H9 (cell line): ENCODE measurements at regions not wholly inside any gene's neighbourhood (a gene's known extent, or its start where the extent isn't known, plus 50 kb on each side); places are given as distances from the start of the nearest gene placed in this dataset.

Experiments used
- DNase-seq: peaks from one replicate; pipeline ENCODE4 v3.0.0-alpha.2; 2017
- H2AFZ ChIP-seq: one replicate; pipeline ENCODE4 v1.6.1; 2013; ENCODE audit warnings: mild to moderate bottlenecking, low read length, control low read depth, moderate library complexity
- H2AK5ac ChIP-seq: 2 replicates; pipeline ENCODE4 v1.6.1; 2013; ENCODE audit warnings: low read length, control low read depth, mixed read lengths; ENCODE audit not compliant: insufficient read length
- H2BK120ac ChIP-seq: one replicate; pipeline ENCODE4 v1.6.1; 2013; ENCODE audit warnings: low read depth, mild to moderate bottlenecking, low read length, control low read depth, inconsistent platforms; ENCODE audit not compliant: poor library complexity, severe bottlenecking
- H2BK12ac ChIP-seq: 2 replicates; pipeline ENCODE4 v1.6.1; 2013; ENCODE audit warnings: low read length, control low read depth, mixed read lengths, low read depth; ENCODE audit not compliant: insufficient read length
- H2BK15ac ChIP-seq: 2 replicates; pipeline ENCODE4 v1.6.1; 2013; ENCODE audit warnings: low read depth, low read length, control low read depth
- H2BK20ac ChIP-seq: one replicate; pipeline ENCODE4 v1.6.1; 2013; ENCODE audit warnings: low read depth, mild to moderate bottlenecking, low read length, control low read depth, inconsistent platforms; ENCODE audit not compliant: poor library complexity, severe bottlenecking
- H2BK5ac ChIP-seq: 2 replicates; pipeline ENCODE4 v1.6.1; 2013; ENCODE audit warnings: low read length, control low read depth, mixed read lengths; ENCODE audit not compliant: insufficient read length
- H3K14ac ChIP-seq: 2 replicates; pipeline ENCODE4 v1.6.1; 2013; ENCODE audit warnings: low read length, control low read depth; ENCODE audit not compliant: insufficient read depth
- H3K18ac ChIP-seq: 2 replicates; pipeline ENCODE4 v1.6.1; 2013; ENCODE audit warnings: low read depth, mild to moderate bottlenecking, mixed read lengths, low read length, control low read depth; ENCODE audit not compliant: insufficient read length
- H3K23ac ChIP-seq: 2 replicates; pipeline ENCODE4 v1.6.1; 2013; ENCODE audit warnings: low read length, control low read depth, mixed read lengths, low read depth; ENCODE audit not compliant: insufficient read length
- H3K23me2 ChIP-seq: 2 replicates; pipeline ENCODE4 v1.6.1; 2013; ENCODE audit warnings: low read depth, mild to moderate bottlenecking, mixed read lengths, low read length, control low read depth; ENCODE audit not compliant: insufficient read length, poor library complexity, severe bottlenecking
- H3K27ac ChIP-seq: 2 replicates; pipeline ENCODE4 v1.5.1; 2013; ENCODE audit warnings: low read length, control low read depth, mixed read lengths, low read depth; ENCODE audit not compliant: insufficient read length
- H3K27me3 ChIP-seq: 2 replicates; pipeline ENCODE4 v1.6.1; 2013; ENCODE audit warnings: low read length, control low read depth, inconsistent platforms; ENCODE audit not compliant: insufficient read depth
- H3K4ac ChIP-seq: 2 replicates; pipeline ENCODE4 v1.6.1; 2013; ENCODE audit warnings: low read depth, mild to moderate bottlenecking, control low read depth, inconsistent platforms, low read length, moderate library complexity
- H3K4me1 ChIP-seq: 2 replicates; pipeline ENCODE4 v1.6.1; 2013; ENCODE audit warnings: low read length, control low read depth, inconsistent platforms; ENCODE audit not compliant: insufficient read depth
- H3K4me2 ChIP-seq: 2 replicates; pipeline ENCODE4 v1.6.1; 2013; ENCODE audit warnings: low read length, control low read depth, mixed read lengths; ENCODE audit not compliant: insufficient read length, insufficient read depth
- H3K56ac ChIP-seq: 2 replicates; pipeline ENCODE4 v1.6.1; 2013; ENCODE audit warnings: low read depth, mild to moderate bottlenecking, mixed read lengths, low read length, control low read depth; ENCODE audit not compliant: insufficient read length
- H3K79me1 ChIP-seq: 2 replicates; pipeline ENCODE4 v1.6.1; 2013; ENCODE audit warnings: low read depth, mild to moderate bottlenecking, moderate library complexity, low read length, control low read depth, inconsistent platforms; ENCODE audit not compliant: insufficient read depth, poor library complexity, severe bottlenecking
- H3K79me2 ChIP-seq: 2 replicates; pipeline ENCODE4 v1.6.1; 2013; ENCODE audit warnings: low read length, control low read depth, inconsistent platforms; ENCODE audit not compliant: insufficient read depth
- H3K9ac ChIP-seq: 2 replicates; pipeline ENCODE4 v1.6.1; 2013; ENCODE audit warnings: low read length, control low read depth, mixed read lengths; ENCODE audit not compliant: insufficient read length; ENCODE audit errors: extremely low read depth
- H3K9me3 ChIP-seq: one replicate; pipeline ENCODE4 v1.6.1; 2013; ENCODE audit warnings: low read depth, low read length, inconsistent platforms; ENCODE audit not compliant: control insufficient read depth
- H3T11ph ChIP-seq: one replicate; pipeline ENCODE4 v1.6.1; 2013; ENCODE audit warnings: mild to moderate bottlenecking, low read length, control low read depth, inconsistent platforms
- H4K20me1 ChIP-seq: one replicate; pipeline ENCODE4 v1.6.1; 2013; ENCODE audit not compliant: control insufficient read depth, insufficient read length, insufficient read depth
- H4K5ac ChIP-seq: 2 replicates; pipeline ENCODE4 v1.6.1; 2013; ENCODE audit warnings: low read depth, mild to moderate bottlenecking, mixed read lengths, low read length, control low read depth; ENCODE audit not compliant: insufficient read length
- H4K8ac ChIP-seq: replicated peaks from 2 replicates; pipeline ENCODE4 v1.6.1; 2013; ENCODE audit warnings: low read length, control low read depth, mixed read lengths, low read depth; ENCODE audit not compliant: insufficient read length
- H4K91ac ChIP-seq: 2 replicates; pipeline ENCODE4 v1.6.1; 2013; ENCODE audit warnings: low read depth, mild to moderate bottlenecking, moderate library complexity, mixed read lengths, low read length, control low read depth; ENCODE audit not compliant: insufficient read length
- H3K27ac Mint-ChIP-seq, 3 experiments: 2 replicates in 2 of 3; 3 replicates in 1 of 3; pipeline ENCODE4 v1.8.0; 2020 to 2021; ENCODE audit warnings: mixed read lengths in 3 of 3, mild to moderate bottlenecking in 1 of 3, moderate library complexity in 1 of 3
- H3K27me3 Mint-ChIP-seq: 2 replicates; pipeline ENCODE4 v1.8.0; 2021; ENCODE audit warnings: low read depth, mild to moderate bottlenecking, moderate library complexity, mixed read lengths
- H3K36me3 Mint-ChIP-seq, 3 experiments: 2 replicates in 2 of 3; 3 replicates in 1 of 3; pipeline ENCODE4 v1.8.0; 2020 to 2021; ENCODE audit warnings: low read depth in 3 of 3, mixed read lengths in 3 of 3; ENCODE audit not compliant: insufficient read depth in 1 of 3
- H3K4me1 Mint-ChIP-seq, 2 experiments: 2 replicates each; pipeline ENCODE4 v1.8.0; 2020; ENCODE audit warnings: mixed read lengths in 2 of 2
- H3K4me3 Mint-ChIP-seq, 2 experiments: 2 replicates in 1 of 2; 3 replicates in 1 of 2; pipeline ENCODE4 v1.8.0; 2020 to 2021; ENCODE audit warnings: mild to moderate bottlenecking in 2 of 2, mixed read lengths in 2 of 2, moderate library complexity in 1 of 2
- H3K9me3 Mint-ChIP-seq, 2 experiments: 2 replicates in 1 of 2; 3 replicates in 1 of 2; pipeline ENCODE4 v1.8.0; 2020; ENCODE audit warnings: mild to moderate bottlenecking in 2 of 2, mixed read lengths in 2 of 2, moderate library complexity in 1 of 2
- CTCF ChIP-seq: fragments of 200-600 bp; sonication (generic); conservative IDR thresholded peaks from 3 replicates; pipeline ENCODE4 v1.8.0; 2021; ENCODE audit warnings: antibody characterized with exemption, mild to moderate bottlenecking
- WGBS: extraction: QIAGEN DNeasy Blood & Tissue Kit; methylation state at CpG from one replicate; pipeline ENCODE4 v1.1.7; 2013; ENCODE audit warnings: missing lambda C conversion rate, low lambda C conversion rate, mixed read lengths; ENCODE audit not compliant: insufficient read length; ENCODE audit errors: extremely low coverage; 5-methylcytosine and 5-hydroxymethylcytosine counted together

DNA sequence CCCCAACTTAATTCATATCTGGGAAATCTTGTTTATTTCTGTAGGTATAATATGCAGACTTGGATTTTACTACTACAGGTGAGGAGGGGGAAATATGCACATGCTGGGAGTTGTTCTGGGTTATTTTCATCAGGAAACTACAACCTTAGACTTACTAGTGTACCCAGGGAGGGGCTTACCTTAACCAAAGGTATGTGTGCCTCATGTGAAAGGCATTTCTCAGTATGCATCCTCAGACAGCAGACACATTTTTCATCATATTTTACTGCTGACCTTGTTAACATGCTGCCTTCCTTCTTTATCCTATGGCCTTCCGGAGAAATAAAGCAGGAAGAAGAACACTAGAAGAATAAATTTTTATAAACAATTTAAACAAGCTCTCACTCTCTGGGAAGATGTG is 214.9 kb downstream of the SPANXN4 start:
- no peaks in the 10 kb centered on the region; the same call in 1 of the 2 replicates for H3K27me3 Mint-ChIP-seq
- Histone ChIP-seq H2BK120ac (no peak overlapping the region), H3K9me3 (peaks cover 8% of the 10 kb centered on the region), H3K14ac (no peak overlapping the region), H2BK20ac (no peak overlapping the region), H3K4me1 (no peaks in the 10 kb centered on the region), H3K56ac (no peak overlapping the region), H4K5ac (no peak overlapping the region), H4K20me1 (no peaks in the 10 kb centered on the region), H3K23me2 (no peaks in the 10 kb centered on the region), H3K18ac (no peak overlapping the region), H3K4me2 (no peak overlapping the region), H2BK5ac (no peak overlapping the region), H3K4ac (no peak overlapping the region), H2AK5ac (no peak overlapping the region), H2BK12ac (no peak overlapping the region), H3K79me1 (no peaks in the 10 kb centered on the region), H3K27me3 (no peaks in the 10 kb centered on the region), H3K9ac (no peak overlapping the region), H3K79me2 (no peaks in the 10 kb centered on the region), H4K91ac (no peak overlapping the region), H3K27ac (no peak overlapping the region), H3T11ph (no peak overlapping the region), H2AFZ (no peak overlapping the region), H3K23ac (no peak overlapping the region), H2BK15ac (no peak overlapping the region; the same call in 1 of the 2 replicates), H4K8ac (no peak overlapping the region)
- no CpG with 5 or more reads among the region's 1 CpG for WGBS
- 0 out of 4 replicates have a peak, but pooled peaks cover 0 to 3% of the 10 kb centered on the region in 2 experiments for H3K4me1 Mint-ChIP-seq
- H3K27ac Mint-ChIP-seq = no peak overlapping the region
- TF ChIP-seq CTCF = no peak
- peaks cover 7 to 14% (median 12%) of the 10 kb centered on the region in 3 experiments for H3K36me3 Mint-ChIP-seq
- peaks cover 62 to 65% of the 10 kb centered on the region in 2 experiments for H3K9me3 Mint-ChIP-seq
- no peak for DNase-seq
- H3K4me3 Mint-ChIP-seq = no peak overlapping the region
